HG02610 (cell line): ENCODE measurements at regions not wholly inside any gene's neighbourhood (a gene's known extent, or its start where the extent isn't known, plus 50 kb on each side); places are given as distances from the start of the nearest gene placed in this dataset.
A peak's percentile ranks its signal among the peaks of the same experiment; 100 is the strongest.
"Not testable (repeated sequence)": the region's sequence is repeated elsewhere in the genome, so short reads cannot be mapped to it uniquely, and the experiment has no call there.

Experiments used
- ATAC-seq: cut with Tn5 transposase; IDR thresholded peaks from one replicate; pipeline ENCODE4 v1.9.1; 2021; ENCODE audit warnings: mild to moderate bottlenecking, moderate library complexity; ENCODE audit not compliant: unreplicated experiment

- no peak for ATAC-seq
Measured at GRCh38 chr10:117601716-117602115, 59.2 kb downstream of the EMX2 start.

GRCh38 chr10:117603081-117603480, 60.5 kb downstream of the EMX2 start:
- ATAC-seq = no peak

GRCh38 chr10:117603726-117604125, 61.2 kb downstream of the EMX2 start:
- no peak for ATAC-seq

GRCh38 chr10:117609095-117609795, 66.7 kb downstream of the EMX2 start:
- peak; percentile 83 for ATAC-seq

- ATAC-seq = no peak
Measured at GRCh38 chr10:117609796-117610170, 67.2 kb downstream of the EMX2 start.

- no peak for ATAC-seq
Measured at GRCh38 chr10:117610321-117610720, 67.8 kb downstream of the EMX2 start.

GRCh38 chr10:117612113-117612512, 69.6 kb downstream of the EMX2 start:
- no peak for ATAC-seq

- ATAC-seq = no peak
Measured at GRCh38 chr10:117615649-117616048, 73.1 kb downstream of the EMX2 start.

GRCh38 chr10:117616179-117616578, 73.6 kb downstream of the EMX2 start:
- ATAC-seq = peak; percentile 59

GRCh38 chr10:117617086-117617485, 74.5 kb downstream of the EMX2 start:
- ATAC-seq = no peak

- no peak for ATAC-seq
Measured at GRCh38 chr10:117617659-117618058, 75.1 kb downstream of the EMX2 start.

- ATAC-seq = no peak
Measured at GRCh38 chr10:117619223-117619622, 76.7 kb downstream of the EMX2 start.

- ATAC-seq = no peak
Measured at GRCh38 chr10:117619707-117620405, 77.3 kb downstream of the EMX2 start.

- ATAC-seq = no peak
Measured at GRCh38 chr10:117621196-117621595, 78.7 kb downstream of the EMX2 start.

GRCh38 chr10:117621795-117622420, 79.4 kb downstream of the EMX2 start:
- no peak for ATAC-seq

- no peak for ATAC-seq
Measured at GRCh38 chr10:117622471-117623184, 80.1 kb downstream of the EMX2 start.

- ATAC-seq = no peak
Measured at GRCh38 chr10:117626228-117626627, 83.7 kb downstream of the EMX2 start.

- ATAC-seq = no peak
Measured at GRCh38 chr10:117627561-117627960, 85.0 kb downstream of the EMX2 start.

- not testable (repeated sequence) for ATAC-seq
Measured at GRCh38 chr10:117629717-117630116, 87.2 kb downstream of the EMX2 start.

GRCh38 chr10:117631276-117632145, 89.0 kb downstream of the EMX2 start:
- ATAC-seq = no peak
